OCI-LY1 (cell line): ENCODE measurements at regions not wholly inside any gene's neighbourhood (a gene's known extent, or its start where the extent isn't known, plus 50 kb on each side); places are given as distances from the start of the nearest gene placed in this dataset.

ENCODE experiments used
- CTCF ChIP-seq: fragments of 200-600 bp; sonication (generic), shearing (Covaris generic); IDR thresholded peaks from 2 replicates; pipeline ENCODE4 v1.5.1; 2017; ENCODE audit warnings: mild to moderate bottlenecking, antibody characterized with exemption, low read length, moderate library complexity, mixed read lengths
- EZH2 ChIP-seq: fragments of 200-600 bp; sonication (generic), shearing (Covaris generic); IDR thresholded peaks from 2 replicates; pipeline ENCODE4 v1.8.0; 2017; ENCODE audit warnings: borderline replicate concordance, mixed run types, mild to moderate bottlenecking, antibody characterized with exemption, low read length, moderate library complexity, mixed read lengths

- TF ChIP-seq EZH2 (no peak), CTCF (no peak)
Observed at GRCh38 chr14:27211741-27212140, 613.9 kb upstream of the NOVA1 start.
